ENCODE measurements at regions not wholly inside any gene's neighbourhood (a gene's known extent, or its start where the extent isn't known, plus 50 kb on each side); places are given as distances from the start of the nearest gene placed in this dataset.

DNA sequence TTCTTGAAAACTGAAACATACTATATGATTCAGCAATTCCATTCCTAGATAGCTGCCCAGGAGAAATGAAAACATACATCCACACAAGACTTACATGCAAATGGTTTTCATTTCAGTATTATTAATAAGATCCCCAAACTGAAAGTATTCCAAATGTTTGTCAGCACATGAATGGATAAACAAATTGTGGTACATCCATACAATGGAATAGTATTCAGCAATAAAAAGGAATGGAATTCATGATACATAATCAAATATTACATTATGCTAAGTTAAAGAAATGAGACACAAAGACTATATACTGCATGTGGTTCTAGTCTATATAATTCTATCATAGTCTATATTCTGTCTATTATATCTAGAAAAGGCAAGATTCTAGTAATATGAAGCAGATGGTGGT is 152.4 kb upstream of the KIT start:
- TF ChIP-seq POLR2A (IDR thresholded peaks at IDR 0.05; ENCODE audit: low read length) = no peak
- TF ChIP-seq GATA1 (IDR thresholded peaks at IDR 0.05; ENCODE audit: low read depth, low read length) = no peak
